ENCODE measurements at regions not wholly inside any gene's neighbourhood (a gene's known extent, or its start where the extent isn't known, plus 50 kb on each side); places are given as distances from the start of the nearest gene placed in this dataset.

GRCh38 chr3:176378789-176379188, 818.5 kb downstream of the TBL1XR1 start:
- Histone ChIP-seq H3K9ac (ENCODE audit: low read depth, low read length) (no peak overlapping the region), H3K9me3 (ENCODE audit: insufficient read depth, low read length, severe bottlenecking) (no peaks in the 10 kb centered on the region), H2AFZ (ENCODE audit: low read depth, low read length) (no peak overlapping the region), H4K20me1 (ENCODE audit: insufficient read depth, low read length) (no peaks in the 10 kb centered on the region), H3K27me3 (ENCODE audit: insufficient read depth, low read length, poor library complexity) (no peaks in the 10 kb centered on the region), H3K27ac (ENCODE audit: low read length) (no peak overlapping the region), H3K4me3 (ENCODE audit: low read depth in 1 of 2, low read length in 2 of 2) (no peak overlapping the region), H3K79me2 (ENCODE audit: insufficient read depth, low read length) (no peaks in the 10 kb centered on the region), H3K4me1 (ENCODE audit: insufficient read depth, low read length) (no peaks in the 10 kb centered on the region), H3K36me3 (ENCODE audit: insufficient read depth, low read length) (no peaks in the 10 kb centered on the region), H3K4me2 (ENCODE audit: insufficient read depth, low read length) (no peak overlapping the region)
- DNase-seq (no peak), ATAC-seq (ENCODE audit: insufficient read depth, low read depth) (no peak)
- no peak for TF ChIP-seq EZH2 (IDR thresholded peaks at IDR 0.05; ENCODE audit: borderline replicate concordance, low read depth, low read length, severe bottlenecking)
- TF ChIP-seq, protein P1, sequence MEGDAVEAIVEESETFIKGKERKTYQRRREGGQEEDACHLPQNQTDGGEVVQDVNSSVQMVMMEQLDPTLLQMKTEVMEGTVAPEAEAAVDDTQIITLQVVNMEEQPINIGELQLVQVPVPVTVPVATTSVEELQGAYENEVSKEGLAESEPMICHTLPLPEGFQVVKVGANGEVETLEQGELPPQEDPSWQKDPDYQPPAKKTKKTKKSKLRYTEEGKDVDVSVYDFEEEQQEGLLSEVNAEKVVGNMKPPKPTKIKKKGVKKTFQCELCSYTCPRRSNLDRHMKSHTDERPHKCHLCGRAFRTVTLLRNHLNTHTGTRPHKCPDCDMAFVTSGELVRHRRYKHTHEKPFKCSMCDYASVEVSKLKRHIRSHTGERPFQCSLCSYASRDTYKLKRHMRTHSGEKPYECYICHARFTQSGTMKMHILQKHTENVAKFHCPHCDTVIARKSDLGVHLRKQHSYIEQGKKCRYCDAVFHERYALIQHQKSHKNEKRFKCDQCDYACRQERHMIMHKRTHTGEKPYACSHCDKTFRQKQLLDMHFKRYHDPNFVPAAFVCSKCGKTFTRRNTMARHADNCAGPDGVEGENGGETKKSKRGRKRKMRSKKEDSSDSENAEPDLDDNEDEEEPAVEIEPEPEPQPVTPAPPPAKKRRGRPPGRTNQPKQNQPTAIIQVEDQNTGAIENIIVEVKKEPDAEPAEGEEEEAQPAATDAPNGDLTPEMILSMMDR (IDR thresholded peaks at IDR 0.05; ENCODE audit: borderline replicate concordance, extremely low read depth, low read length, poor library complexity, severe bottlenecking), result no peak

GRCh38 chr3:176376531-176376930, 820.8 kb downstream of the TBL1XR1 start:
- Histone ChIP-seq H3K4me1 (ENCODE audit: insufficient read depth, low read length) (no peaks in the 10 kb centered on the region), H3K4me3 (ENCODE audit: low read depth in 1 of 2, low read length in 2 of 2) (no peak overlapping the region), H3K9ac (ENCODE audit: low read depth, low read length) (no peak overlapping the region), H3K79me2 (ENCODE audit: insufficient read depth, low read length) (no peaks in the 10 kb centered on the region), H3K9me3 (ENCODE audit: insufficient read depth, low read length, severe bottlenecking) (no peaks in the 10 kb centered on the region), H3K4me2 (ENCODE audit: insufficient read depth, low read length) (no peak overlapping the region), H3K27ac (ENCODE audit: low read length) (no peak overlapping the region), H2AFZ (ENCODE audit: low read depth, low read length) (no peak overlapping the region), H4K20me1 (ENCODE audit: insufficient read depth, low read length) (no peaks in the 10 kb centered on the region), H3K36me3 (ENCODE audit: insufficient read depth, low read length) (no peaks in the 10 kb centered on the region), H3K27me3 (ENCODE audit: insufficient read depth, low read length, poor library complexity) (no peaks in the 10 kb centered on the region)
- DNase-seq, result no peak
- TF ChIP-seq, protein P1 (IDR thresholded peaks at IDR 0.05; ENCODE audit: borderline replicate concordance, extremely low read depth, low read length, poor library complexity, severe bottlenecking), result no peak
- no peak for TF ChIP-seq EZH2 (IDR thresholded peaks at IDR 0.05; ENCODE audit: borderline replicate concordance, low read depth, low read length, severe bottlenecking)
- ATAC-seq (ENCODE audit: insufficient read depth, low read depth), result no peak

DNA sequence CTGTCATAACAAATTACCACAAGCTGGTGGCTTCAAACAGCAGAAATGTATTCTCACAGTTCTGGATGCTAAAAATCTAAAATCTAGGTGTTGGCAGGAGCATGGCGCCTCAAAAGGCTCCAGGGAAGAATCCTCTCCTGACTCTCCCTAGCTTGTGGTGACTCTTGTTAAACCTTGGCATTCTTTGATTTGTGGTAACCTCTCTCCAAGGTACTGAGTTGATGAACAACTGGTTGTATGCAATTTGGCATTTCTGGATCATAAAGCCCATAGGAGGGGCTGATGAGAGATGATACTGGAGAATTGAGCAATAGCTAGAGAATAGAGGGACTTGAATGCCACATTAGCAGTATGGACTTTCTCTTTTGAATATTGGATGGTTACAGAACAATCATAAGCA, 821.8 kb downstream of the TBL1XR1 start:
- ATAC-seq (ENCODE audit: insufficient read depth, low read depth), result no peak
- H3K79me2 ChIP-seq (ENCODE audit: insufficient read depth, low read length), result no peaks in the 10 kb centered on the region
- H3K36me3 ChIP-seq (ENCODE audit: insufficient read depth, low read length), result no peaks in the 10 kb centered on the region
- H3K4me3 ChIP-seq (ENCODE audit: low read depth in 1 of 2, low read length in 2 of 2), result no peak overlapping the region
- no peaks in the 10 kb centered on the region for H3K9me3 ChIP-seq (ENCODE audit: insufficient read depth, low read length, severe bottlenecking)
- no peaks in the 10 kb centered on the region for H4K20me1 ChIP-seq (ENCODE audit: insufficient read depth, low read length)
- no peak overlapping the region for H2AFZ ChIP-seq (ENCODE audit: low read depth, low read length)
- no peak for DNase-seq
- TF ChIP-seq, protein P1 (IDR thresholded peaks at IDR 0.05; ENCODE audit: borderline replicate concordance, extremely low read depth, low read length, poor library complexity, severe bottlenecking), result no peak
- TF ChIP-seq EZH2 (IDR thresholded peaks at IDR 0.05; ENCODE audit: borderline replicate concordance, low read depth, low read length, severe bottlenecking), result no peak
- no peak overlapping the region for H3K27ac ChIP-seq (ENCODE audit: low read length)
- H3K4me2 ChIP-seq (ENCODE audit: insufficient read depth, low read length), result no peak overlapping the region
- H3K9ac ChIP-seq (ENCODE audit: low read depth, low read length), result no peak overlapping the region
- H3K4me1 ChIP-seq (ENCODE audit: insufficient read depth, low read length), result no peaks in the 10 kb centered on the region
- H3K27me3 ChIP-seq (ENCODE audit: insufficient read depth, low read length, poor library complexity), result no peaks in the 10 kb centered on the region

DNA sequence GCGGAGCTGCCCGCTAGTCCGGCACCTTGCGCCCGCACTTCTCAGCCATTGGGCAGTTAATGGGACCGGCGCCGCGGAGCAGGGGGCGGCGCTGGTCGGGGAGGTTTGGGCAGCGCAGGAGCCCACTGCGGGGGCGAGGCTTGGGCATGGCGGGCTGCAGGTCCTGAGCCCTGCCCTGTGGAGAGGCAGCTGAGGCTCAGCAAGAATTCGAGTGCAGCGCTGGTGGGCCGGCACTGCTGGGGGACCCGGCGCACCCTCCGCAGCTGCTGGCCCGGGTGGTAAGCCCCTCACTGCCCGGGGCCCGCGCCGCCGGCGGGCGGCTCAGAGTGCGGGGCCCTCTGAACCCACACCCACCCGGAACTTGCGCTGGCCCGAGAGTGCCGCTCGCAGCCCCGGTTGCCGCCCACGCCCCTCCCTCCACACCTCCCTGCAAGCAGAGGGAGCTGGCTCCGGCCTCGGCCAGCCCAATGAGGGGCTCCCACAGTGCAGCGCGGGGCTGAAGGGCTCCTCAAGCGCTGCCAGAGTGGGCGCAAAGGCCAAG, 835.0 kb downstream of the TBL1XR1 start:
- ATAC-seq (ENCODE audit: insufficient read depth, low read depth), result no peak
- TF ChIP-seq, protein P1 (IDR thresholded peaks at IDR 0.05; ENCODE audit: borderline replicate concordance, extremely low read depth, low read length, poor library complexity, severe bottlenecking), result no peak
- TF ChIP-seq EZH2 (IDR thresholded peaks at IDR 0.05; ENCODE audit: borderline replicate concordance, low read depth, low read length, severe bottlenecking), result no peak
- Histone ChIP-seq H4K20me1 (ENCODE audit: insufficient read depth, low read length) (no peaks in the 10 kb centered on the region), H3K4me3 (ENCODE audit: low read depth in 1 of 2, low read length in 2 of 2) (no peak overlapping the region), H3K27me3 (ENCODE audit: insufficient read depth, low read length, poor library complexity) (no peaks in the 10 kb centered on the region), H3K9ac (ENCODE audit: low read depth, low read length) (no peak overlapping the region), H3K9me3 (ENCODE audit: insufficient read depth, low read length, severe bottlenecking) (no peaks in the 10 kb centered on the region), H3K4me1 (ENCODE audit: insufficient read depth, low read length) (no peaks in the 10 kb centered on the region), H2AFZ (ENCODE audit: low read depth, low read length) (no peak overlapping the region), H3K4me2 (ENCODE audit: insufficient read depth, low read length) (no peak overlapping the region), H3K27ac (ENCODE audit: low read length) (no peak overlapping the region), H3K79me2 (ENCODE audit: insufficient read depth, low read length) (no peaks in the 10 kb centered on the region), H3K36me3 (ENCODE audit: insufficient read depth, low read length) (no peaks in the 10 kb centered on the region)
- DNase-seq, result no peak
